CD14-positive monocyte (primary cell): ENCODE measurements at regions not wholly inside any gene's neighbourhood (a gene's known extent, or its start where the extent isn't known, plus 50 kb on each side); places are given as distances from the start of the nearest gene placed in this dataset.

Source experiments
- DNase-seq, 3 donors: peaks; one replicate each; pipeline ENCODE4 v3.0.0-alpha.2; 2011 to 2022
- H2AFZ ChIP-seq: 2 replicates; pipeline ENCODE4 v1.6.0; 2012; ENCODE audit warnings: mild to moderate bottlenecking, low read depth, low read length, inconsistent platforms; ENCODE audit not compliant: insufficient read depth, poor library complexity, severe bottlenecking
- H3K27ac ChIP-seq, 2 donors: 1 replicate in 1 of 2; 2 replicates in 1 of 2; pipeline ENCODE4 v1.5.1; 2012 to 2013; ENCODE audit warnings: low read length in 2 of 2, control low read depth in 1 of 2, inconsistent platforms in 1 of 2, low read depth in 1 of 2, mild to moderate bottlenecking in 1 of 2
- H3K27me3 ChIP-seq, 2 donors: one replicate each; pipeline versions ENCODE4 v1.6.0 to v1.6.1; 2011 to 2013; ENCODE audit warnings: low read length in 2 of 2; ENCODE audit not compliant: control insufficient read depth in 2 of 2, insufficient read depth in 2 of 2
- H3K36me3 ChIP-seq, 2 donors: replicated peaks in 1 of 2; 1 replicate in 1 of 2; 2 replicates in 1 of 2; pipeline versions ENCODE4 v1.5.1 to v1.6.1; 2012 to 2013; ENCODE audit warnings: low read length in 2 of 2, control low read depth in 1 of 2, inconsistent platforms in 1 of 2, mild to moderate bottlenecking in 1 of 2; ENCODE audit not compliant: insufficient read depth in 2 of 2, control insufficient read depth in 1 of 2
- H3K4me1 ChIP-seq, 2 donors: 1 replicate in 1 of 2; 2 replicates in 1 of 2; pipeline versions ENCODE4 v1.5.1 to v1.6.1; 2012 to 2013; ENCODE audit warnings: low read length in 2 of 2, control low read depth in 1 of 2, inconsistent platforms in 1 of 2, mild to moderate bottlenecking in 1 of 2, moderate library complexity in 1 of 2; ENCODE audit not compliant: insufficient read depth in 2 of 2, control insufficient read depth in 1 of 2
- H3K4me2 ChIP-seq: replicated peaks from 2 replicates; pipeline ENCODE3; 2012; ENCODE audit warnings: low read length, moderate library complexity, mild to moderate bottlenecking; ENCODE audit not compliant: poor library complexity, severe bottlenecking; ENCODE audit errors: extremely low read depth
- H3K4me3 ChIP-seq, 3 experiments: fragments of 200-600 bp in 1 of 3; sonication (generic) in 1 of 3; replicated peaks in 1 of 3; 1 replicate in 2 of 3; 2 replicates in 1 of 3; pipeline ENCODE4 v1.5.1; 2011 to 2013; ENCODE audit warnings: low read length in 3 of 3, mild to moderate bottlenecking in 3 of 3, control low read depth in 2 of 3, low read depth in 2 of 3, inconsistent platforms in 1 of 3, moderate library complexity in 1 of 3
- H3K79me2 ChIP-seq: 2 replicates; pipeline ENCODE4 v1.6.0; 2012; ENCODE audit warnings: mild to moderate bottlenecking, control low read depth, inconsistent platforms, low read length, moderate library complexity; ENCODE audit not compliant: insufficient read depth
- H3K9ac ChIP-seq: 2 replicates; pipeline ENCODE4 v1.6.0; 2017; ENCODE audit warnings: low read length, mild to moderate bottlenecking; ENCODE audit not compliant: insufficient read depth, poor library complexity, severe bottlenecking
- H3K9me3 ChIP-seq, 2 donors: replicated peaks in 1 of 2; 1 replicate in 1 of 2; 2 replicates in 1 of 2; pipeline versions ENCODE4 v1.5.1 to v1.6.1; 2012 to 2013; ENCODE audit warnings: low read length in 2 of 2, control low read depth in 1 of 2; ENCODE audit not compliant: control insufficient read depth in 1 of 2, insufficient read depth in 1 of 2
- H4K20me1 ChIP-seq: 2 replicates; pipeline ENCODE4 v1.6.0; 2012; ENCODE audit warnings: mild to moderate bottlenecking, low read length, control low read depth, moderate library complexity; ENCODE audit not compliant: insufficient read depth
- H3K27ac Mint-ChIP-seq, 7 donors: one replicate each; pipeline ENCODE4 v1.8.0; 2020; ENCODE audit warnings: mild to moderate bottlenecking in 7 of 7, mixed read lengths in 7 of 7, moderate library complexity in 6 of 7, inconsistent platforms in 2 of 7
- H3K27me3 Mint-ChIP-seq, 3 donors: one replicate each; pipeline ENCODE4 v1.8.0; 2021 to 2022; ENCODE audit warnings: low read depth in 3 of 3, mild to moderate bottlenecking in 3 of 3, mixed read lengths in 3 of 3, moderate library complexity in 3 of 3, inconsistent platforms in 1 of 3
- H3K36me3 Mint-ChIP-seq, 2 donors: one replicate each; pipeline ENCODE4 v1.8.0; 2020; ENCODE audit warnings: mixed read lengths in 2 of 2, inconsistent platforms in 1 of 2, mild to moderate bottlenecking in 1 of 2
- H3K4me1 Mint-ChIP-seq: one replicate; pipeline ENCODE4 v1.8.0; 2020; ENCODE audit warnings: mild to moderate bottlenecking, mixed read lengths
- H3K4me3 Mint-ChIP-seq, 2 donors: one replicate each; pipeline ENCODE4 v1.8.0; 2020; ENCODE audit warnings: mild to moderate bottlenecking in 2 of 2, mixed read lengths in 2 of 2, moderate library complexity in 1 of 2
- H3K9me3 Mint-ChIP-seq, 7 donors: one replicate each; pipeline ENCODE4 v1.8.0; 2020 to 2022; ENCODE audit warnings: mixed read lengths in 7 of 7, mild to moderate bottlenecking in 6 of 7, moderate library complexity in 6 of 7, inconsistent platforms in 2 of 7
- CTCF ChIP-seq: fragments of 200-600 bp; IDR thresholded peaks from one replicate; pipeline ENCODE4 v1.8.0; 2022; ENCODE audit warnings: antibody characterized with exemption, mild to moderate bottlenecking
- WGBS: methylation state at CpG from one replicate; pipeline ENCODE4 v1.1.5; 2013; ENCODE audit warnings: missing lambda C conversion rate; ENCODE audit not compliant: insufficient coverage; 5-methylcytosine and 5-hydroxymethylcytosine counted together
- intact Hi-C, 2 donors: fragments of 100-400 bp; cut with micrococcal nuclease; formaldehyde crosslinking; loops; one replicate each; pipeline versions ENCODE4 v1.15.0 to v1.15.1; 2023

GRCh38 chr3:31468433-31468832 is 64.3 kb upstream of the STT3B start:
- no peak for TF ChIP-seq CTCF
- Histone ChIP-seq H3K4me1 (no peaks in the 10 kb centered on the region), H4K20me1 (no peaks in the 10 kb centered on the region), H3K4me2 (no peak overlapping the region), H3K9me3 (no peaks in the 10 kb centered on the region), H3K27me3 (no peaks in the 10 kb centered on the region), H3K79me2 (no peaks in the 10 kb centered on the region), H3K36me3 (no peaks in the 10 kb centered on the region), H2AFZ (no peak overlapping the region), H3K9ac (no peak overlapping the region), H3K4me3 (no peak overlapping the region), H3K27ac (no peak overlapping the region)
- intact Hi-C loops = no loop called here
- no peak for DNase-seq
- Mint-ChIP-seq H3K27ac (no peak overlapping the region), H3K4me1 (no peaks in the 10 kb centered on the region), H3K4me3 (no peak overlapping the region), H3K9me3 (peaks cover 0 to 9% (median 5%) of the 10 kb centered on the region in 7 donors), H3K27me3 (no peaks in the 10 kb centered on the region), H3K36me3 (no peaks in the 10 kb centered on the region)
- 96% methylated on average over 3 of the region's 3 CpGs for WGBS

GRCh38 chr3:31469385-31469784 is 63.3 kb upstream of the STT3B start:
- H3K27me3 Mint-ChIP-seq = no peaks in the 10 kb centered on the region
- H3K9me3 Mint-ChIP-seq = peaks cover 0 to 9% (median 5%) of the 10 kb centered on the region in 7 donors
- TF ChIP-seq CTCF = no peak
- DNase-seq = no peak
- no CpG with 5 or more reads among the region's 3 CpGs for WGBS
- no peaks in the 10 kb centered on the region for H3K4me1 Mint-ChIP-seq
- Histone ChIP-seq H4K20me1 (no peaks in the 10 kb centered on the region), H3K9ac (no peak overlapping the region), H3K4me2 (no peak overlapping the region), H3K4me1 (no peaks in the 10 kb centered on the region), H3K27me3 (no peaks in the 10 kb centered on the region), H3K79me2 (no peaks in the 10 kb centered on the region), H2AFZ (no peak overlapping the region), H3K36me3 (no peaks in the 10 kb centered on the region), H3K27ac (no peak overlapping the region), H3K4me3 (no peak overlapping the region), H3K9me3 (no peaks in the 10 kb centered on the region)
- no peak overlapping the region for H3K4me3 Mint-ChIP-seq
- H3K27ac Mint-ChIP-seq = no peak overlapping the region
- intact Hi-C loops = no loop called here
- no peaks in the 10 kb centered on the region for H3K36me3 Mint-ChIP-seq
